Stimulated activated CD4-positive, alpha-beta T cell treated with anti-CD3 and anti-CD28 coated beads, Interleukin-4, amount 100 ng/mL, for 1 hour (primary cell): ENCODE measurements at regions not wholly inside any gene's neighbourhood (a gene's known extent, or its start where the extent isn't known, plus 50 kb on each side); places are given as distances from the start of the nearest gene placed in this dataset.

ENCODE experiments used
- DNase-seq: peaks from one replicate; pipeline ENCODE4 v3.0.0-alpha.2; 2020

- DNase-seq, result no peak
These were observed 68.8 kb upstream of the MDGA2 start for GRCh38 chr14:47744155-47744554.

GRCh38 chr14:47739541-47739940 is 64.1 kb upstream of the MDGA2 start:
- no peak for DNase-seq

- no peak for DNase-seq
These were observed 54.9 kb upstream of the MDGA2 start for GRCh38 chr14:47730296-47730695.
